NT2/D1 (cell line): ENCODE measurements at regions not wholly inside any gene's neighbourhood (a gene's known extent, or its start where the extent isn't known, plus 50 kb on each side); places are given as distances from the start of the nearest gene placed in this dataset.

Experiments used
- DNase-seq: peaks from one replicate; pipeline ENCODE4 v3.0.0-alpha.2; 2011; ENCODE audit warnings: low read depth, low spot score
- H3K27me3 ChIP-seq: 2 replicates; pipeline ENCODE4 v1.6.0; 2011; ENCODE audit warnings: mild to moderate bottlenecking; ENCODE audit not compliant: insufficient read length, insufficient read depth
- H3K36me3 ChIP-seq: 2 replicates; pipeline ENCODE4 v1.6.1; 2011; ENCODE audit warnings: mild to moderate bottlenecking, low read length, mixed read lengths; ENCODE audit not compliant: insufficient read depth, insufficient read length
- H3K4me1 ChIP-seq: 2 replicates; pipeline ENCODE4 v1.5.1; 2011; ENCODE audit not compliant: insufficient read depth, insufficient read length
- H3K4me3 ChIP-seq: 2 replicates; pipeline ENCODE4 v1.5.1; 2011; ENCODE audit warnings: low read depth; ENCODE audit not compliant: insufficient read length
- H3K9ac ChIP-seq: 2 replicates; pipeline ENCODE4 v1.6.0; 2011; ENCODE audit warnings: low read depth; ENCODE audit not compliant: insufficient read length
- H3K9me3 ChIP-seq: 2 replicates; pipeline ENCODE4 v1.5.1; 2011; ENCODE audit warnings: mild to moderate bottlenecking, low read length; ENCODE audit not compliant: insufficient read depth
- SUZ12 ChIP-seq: IDR thresholded peaks from 2 replicates; pipeline ENCODE4 v1.6.1; 2011; ENCODE audit not compliant: insufficient read length, insufficient read depth; ENCODE audit errors: extremely low read depth
- YY1 ChIP-seq: IDR thresholded peaks from 2 replicates; pipeline ENCODE4 v1.6.1; 2011; ENCODE audit not compliant: insufficient read length, insufficient read depth
- ZNF274 ChIP-seq: IDR thresholded peaks from 2 replicates; pipeline ENCODE4 v1.6.1; 2011; ENCODE audit warnings: mild to moderate bottlenecking, low read depth, low read length

GRCh38 chr4:189771696-189772361 is 168.8 kb upstream of the FRG1 start:
- H3K27me3 ChIP-seq: no peaks in the 10 kb centered on the region
- no peak for TF ChIP-seq YY1
- TF ChIP-seq ZNF274: no peak

GRCh38 chr4:189773909-189774308 is 166.8 kb upstream of the FRG1 start:
- Histone ChIP-seq H3K9ac (no peak overlapping the region), H3K27me3 (no peaks in the 10 kb centered on the region), H3K9me3 (0 out of 2 replicates have a peak, but pooled peaks cover 4% of the 10 kb centered on the region), H3K4me3 (no peak overlapping the region), H3K4me1 (no peaks in the 10 kb centered on the region), H3K36me3 (no peaks in the 10 kb centered on the region)
- no peak for TF ChIP-seq YY1
- no peak for TF ChIP-seq ZNF274
- no peak for TF ChIP-seq SUZ12
- no peak for DNase-seq

More at GRCh38 chr4:189771696-189772361, 168.8 kb upstream of the FRG1 start:
- 0 out of 2 replicates have a peak, but pooled peaks cover 4% of the 10 kb centered on the region for H3K9me3 ChIP-seq
- H3K4me3 ChIP-seq: no peak overlapping the region
- no peak for DNase-seq
- no peak overlapping the region for H3K9ac ChIP-seq
- no peaks in the 10 kb centered on the region for H3K36me3 ChIP-seq
- H3K4me1 ChIP-seq: no peaks in the 10 kb centered on the region

- Histone ChIP-seq H3K9ac (no peak overlapping the region), H3K4me1 (no peaks in the 10 kb centered on the region), H3K27me3 (no peaks in the 10 kb centered on the region), H3K36me3 (no peaks in the 10 kb centered on the region), H3K9me3 (no peaks in the 10 kb centered on the region), H3K4me3 (no peak overlapping the region)
- no peak for DNase-seq
- TF ChIP-seq YY1 (no peak), ZNF274 (no peak), SUZ12 (no peak)
Measured at GRCh38 chr4:189779281-189779980, 161.2 kb upstream of the FRG1 start.

- no peak for DNase-seq
- TF ChIP-seq SUZ12 (no peak), ZNF274 (no peak), YY1 (no peak)
- no peak overlapping the region for H3K4me3 ChIP-seq
- no peaks in the 10 kb centered on the region for H3K36me3 ChIP-seq
- no peaks in the 10 kb centered on the region for H3K4me1 ChIP-seq
- no peak overlapping the region for H3K9ac ChIP-seq
- H3K27me3 ChIP-seq: no peaks in the 10 kb centered on the region
- H3K9me3 ChIP-seq: no peaks in the 10 kb centered on the region
Measured at GRCh38 chr4:189780391-189780790, 160.3 kb upstream of the FRG1 start.

GRCh38 chr4:189784651-189785050 is 156.0 kb upstream of the FRG1 start:
- no peak for DNase-seq
- no peaks in the 10 kb centered on the region for H3K9me3 ChIP-seq
- no peaks in the 10 kb centered on the region for H3K27me3 ChIP-seq
- TF ChIP-seq SUZ12 (no peak), ZNF274 (no peak), YY1 (no peak)
- H3K9ac ChIP-seq: no peak overlapping the region
- H3K36me3 ChIP-seq: no peaks in the 10 kb centered on the region
- H3K4me3 ChIP-seq: no peak overlapping the region
- no peaks in the 10 kb centered on the region for H3K4me1 ChIP-seq

- H3K9me3 ChIP-seq: no peaks in the 10 kb centered on the region
- TF ChIP-seq ZNF274 (no peak), YY1 (no peak), SUZ12 (no peak)
- H3K27me3 ChIP-seq: no peaks in the 10 kb centered on the region
- H3K4me3 ChIP-seq: no peak overlapping the region
- no peaks in the 10 kb centered on the region for H3K36me3 ChIP-seq
- no peak overlapping the region for H3K9ac ChIP-seq
- no peaks in the 10 kb centered on the region for H3K4me1 ChIP-seq
- DNase-seq: peak; percentile 6
Measured at GRCh38 chr4:189785257-189785656, 155.4 kb upstream of the FRG1 start.

- TF ChIP-seq YY1 (no peak), ZNF274 (no peak), SUZ12 (no peak)
- no peaks in the 10 kb centered on the region for H3K36me3 ChIP-seq
- H3K4me3 ChIP-seq: no peak overlapping the region
- no peak for DNase-seq
- no peak overlapping the region for H3K9ac ChIP-seq
- H3K27me3 ChIP-seq: no peaks in the 10 kb centered on the region
- no peaks in the 10 kb centered on the region for H3K9me3 ChIP-seq
- H3K4me1 ChIP-seq: no peaks in the 10 kb centered on the region
Measured at GRCh38 chr4:189786447-189786846, 154.2 kb upstream of the FRG1 start.
